ENCODE measurements at regions not wholly inside any gene's neighbourhood (a gene's known extent, or its start where the extent isn't known, plus 50 kb on each side); places are given as distances from the start of the nearest gene placed in this dataset.

- TF ChIP-seq ELF4 (IDR thresholded peaks at IDR 0.05) (no peak), L3MBTL2 (conservative IDR thresholded peaks at IDR 0.05) (no peak), NFRKB (IDR thresholded peaks at IDR 0.05) (no peak), FOXK2 (IDR thresholded peaks at IDR 0.05) (no peak), FOXM1 (IDR thresholded peaks at IDR 0.05; ENCODE audit: borderline replicate concordance) (no peak), SP1 (IDR thresholded peaks at IDR 0.05) (no peak), SUZ12 (IDR thresholded peaks at IDR 0.05) (no peak), BHLHE40 (IDR thresholded peaks at IDR 0.05; ENCODE audit: borderline replicate concordance) (no peak), HDGF (IDR thresholded peaks at IDR 0.05; ENCODE audit: borderline replicate concordance) (no peak)
Measured at GRCh38 chr2:66836851-66837250, 401.9 kb downstream of the MEIS1 start.

Data from HEK293T (cell line).